Activated CD4-positive, alpha-beta T cell treated with anti-CD3 and anti-CD28 coated beads for 36 hours (primary cell): ENCODE measurements at regions not wholly inside any gene's neighbourhood (a gene's known extent, or its start where the extent isn't known, plus 50 kb on each side); places are given as distances from the start of the nearest gene placed in this dataset.
"Not testable (repeated sequence)": the region's sequence is repeated elsewhere in the genome, so short reads cannot be mapped to it uniquely, and the experiment has no call there.

Experiments used
- ATAC-seq: fragments of 200-7000 bp; cut with Tn5 transposase; one replicate; pipeline ENCODE4 v1.10.0; 2021; ENCODE audit warnings: mild to moderate bottlenecking, moderate library complexity
- CTCF ChIA-PET: fragments of 350-600 bp; sonication (Branson Sonifier 250); formaldehyde crosslinking; loops from one replicate; lab custom pipeline; 2021; ENCODE audit warnings: antibody characterized with exemption; lab: Charles Lee
- POLR2A ChIA-PET: fragments of 350-600 bp; sonication (Branson Sonifier 250); formaldehyde crosslinking; loops from one replicate; lab custom pipeline; 2021; ENCODE audit warnings: antibody characterized with exemption, inconsistent platforms; lab: Charles Lee
- DNase-seq: peaks from one replicate; pipeline ENCODE4 v3.0.0-alpha.2; 2020
- H3K27ac Mint-ChIP-seq: one replicate; pipeline ENCODE4 v1.8.0; 2021; ENCODE audit warnings: mixed read lengths
- H3K27me3 Mint-ChIP-seq: one replicate; pipeline ENCODE4 v1.8.0; 2021; ENCODE audit warnings: mixed read lengths
- H3K36me3 Mint-ChIP-seq: one replicate; pipeline ENCODE4 v1.8.0; 2021; ENCODE audit warnings: low read depth, mixed read lengths
- H3K4me1 Mint-ChIP-seq: one replicate; pipeline ENCODE4 v1.8.0; 2021; ENCODE audit warnings: mixed read lengths
- H3K4me3 Mint-ChIP-seq: one replicate; pipeline ENCODE4 v1.8.0; 2021; ENCODE audit warnings: mild to moderate bottlenecking, moderate library complexity, mixed read lengths
- H3K9me3 Mint-ChIP-seq: one replicate; pipeline ENCODE4 v1.8.0; 2021; ENCODE audit warnings: low read depth, mixed read lengths
- intact Hi-C, 2 experiments: fragments of 100-400 bp; cut with DNase I in 1 of 2; cut with micrococcal nuclease in 1 of 2; formaldehyde crosslinking; loops; one replicate each; pipeline versions ENCODE4 v1.14.2 to v1.15.1; 2022 to 2024; cut with DNase I, micrococcal nuclease

- POLR2A ChIA-PET, H3K9me3 Mint-ChIP-seq, CTCF ChIA-PET, H3K36me3 Mint-ChIP-seq, ATAC-seq, H3K27ac Mint-ChIP-seq, H3K4me1 Mint-ChIP-seq, DNase-seq, intact Hi-C loops, H3K4me3 Mint-ChIP-seq, H3K27me3 Mint-ChIP-seq: not testable (repeated sequence)
These were observed 79.1 kb upstream of the NCKAP5 start for GRCh38 chr2:133647386-133647785.

GRCh38 chr2:133651861-133652260 is 83.6 kb upstream of the NCKAP5 start:
- DNase-seq, result no peak
- Mint-ChIP-seq H3K9me3 (peaks cover 2% of the 10 kb centered on the region), H3K4me3 (no peak overlapping the region), H3K27ac (no peak overlapping the region), H3K27me3 (no peaks in the 10 kb centered on the region), H3K36me3 (no peaks in the 10 kb centered on the region), H3K4me1 (no peaks in the 10 kb centered on the region)
- intact Hi-C loops, result no loop called here
- no peak for ATAC-seq
- CTCF ChIA-PET, result no interaction called here
- POLR2A ChIA-PET, result no interaction called here

GRCh38 chr2:133652398-133652797 is 84.1 kb upstream of the NCKAP5 start:
- DNase-seq (no peak), ATAC-seq (no peak)
- Mint-ChIP-seq H3K36me3 (no peaks in the 10 kb centered on the region), H3K27ac (no peak overlapping the region), H3K27me3 (no peaks in the 10 kb centered on the region), H3K4me3 (no peak overlapping the region), H3K4me1 (no peaks in the 10 kb centered on the region), H3K9me3 (peaks cover 2% of the 10 kb centered on the region)
- CTCF ChIA-PET, result no interaction called here
- intact Hi-C loops, result no loop called here
- POLR2A ChIA-PET, result no interaction called here

GRCh38 chr2:133653056-133653455 is 84.8 kb upstream of the NCKAP5 start:
- peaks cover 2% of the 10 kb centered on the region for H3K9me3 Mint-ChIP-seq
- no peak for DNase-seq
- no peak for ATAC-seq
- intact Hi-C loops, result no loop called here
- CTCF ChIA-PET, result no interaction called here
- H3K4me3 Mint-ChIP-seq, result no peak overlapping the region
- H3K4me1 Mint-ChIP-seq, result no peaks in the 10 kb centered on the region
- no peaks in the 10 kb centered on the region for H3K27me3 Mint-ChIP-seq
- H3K27ac Mint-ChIP-seq, result no peak overlapping the region
- no peaks in the 10 kb centered on the region for H3K36me3 Mint-ChIP-seq
- POLR2A ChIA-PET, result no interaction called here

- intact Hi-C loops, result no loop called here
- H3K27ac Mint-ChIP-seq, result no peak overlapping the region
- H3K4me3 Mint-ChIP-seq, result no peak overlapping the region
- ATAC-seq, result no peak
- H3K36me3 Mint-ChIP-seq, result no peaks in the 10 kb centered on the region
- H3K4me1 Mint-ChIP-seq, result no peaks in the 10 kb centered on the region
- POLR2A ChIA-PET, result no interaction called here
- DNase-seq, result no peak
- H3K9me3 Mint-ChIP-seq, result no peaks in the 10 kb centered on the region
- H3K27me3 Mint-ChIP-seq, result no peaks in the 10 kb centered on the region
- CTCF ChIA-PET, result no interaction called here
These were observed 86.7 kb upstream of the NCKAP5 start for GRCh38 chr2:133654949-133655348.

GRCh38 chr2:133655610-133656009 is 87.3 kb upstream of the NCKAP5 start:
- ChIA-PET POLR2A (no interaction called here), CTCF (no interaction called here)
- Mint-ChIP-seq H3K4me1 (no peaks in the 10 kb centered on the region), H3K9me3 (no peaks in the 10 kb centered on the region), H3K27ac (no peak overlapping the region), H3K27me3 (no peaks in the 10 kb centered on the region), H3K4me3 (no peak overlapping the region), H3K36me3 (no peaks in the 10 kb centered on the region)
- intact Hi-C loops, result no loop called here
- DNase-seq (no peak), ATAC-seq (no peak)

- no peaks in the 10 kb centered on the region for H3K27me3 Mint-ChIP-seq
- intact Hi-C loops, result no loop called here
These were observed 89.3 kb upstream of the NCKAP5 start for GRCh38 chr2:133657591-133657990.

GRCh38 chr2:133658020-133658903 is 90.0 kb upstream of the NCKAP5 start:
- ATAC-seq (no peak), DNase-seq (no peak)
- POLR2A ChIA-PET, result no interaction called here
- Mint-ChIP-seq H3K36me3 (no peaks in the 10 kb centered on the region), H3K4me1 (no peaks in the 10 kb centered on the region), H3K9me3 (no peaks in the 10 kb centered on the region), H3K27me3 (no peaks in the 10 kb centered on the region), H3K4me3 (no peak overlapping the region), H3K27ac (no peak overlapping the region)
- intact Hi-C loops, result no loop called here
- CTCF ChIA-PET, result no interaction called here

More at GRCh38 chr2:133657591-133657990, 89.3 kb upstream of the NCKAP5 start:
- no peaks in the 10 kb centered on the region for H3K4me1 Mint-ChIP-seq
- ATAC-seq, result no peak
- H3K36me3 Mint-ChIP-seq, result no peaks in the 10 kb centered on the region
- DNase-seq, result no peak
- CTCF ChIA-PET, result no interaction called here
- H3K27ac Mint-ChIP-seq, result no peak overlapping the region
- POLR2A ChIA-PET, result no interaction called here
- H3K9me3 Mint-ChIP-seq, result no peaks in the 10 kb centered on the region
- no peak overlapping the region for H3K4me3 Mint-ChIP-seq

- no peaks in the 10 kb centered on the region for H3K27me3 Mint-ChIP-seq
- H3K36me3 Mint-ChIP-seq, result no peaks in the 10 kb centered on the region
- no peak overlapping the region for H3K27ac Mint-ChIP-seq
- ATAC-seq (no peak), DNase-seq (no peak)
- intact Hi-C loops, result no loop called here
- H3K4me1 Mint-ChIP-seq, result no peaks in the 10 kb centered on the region
- H3K9me3 Mint-ChIP-seq, result peaks cover 2% of the 10 kb centered on the region
- CTCF ChIA-PET, result no interaction called here
- no peak overlapping the region for H3K4me3 Mint-ChIP-seq
- POLR2A ChIA-PET, result no interaction called here
These were observed 92.2 kb upstream of the NCKAP5 start for GRCh38 chr2:133660510-133660909.

- ATAC-seq (no peak), DNase-seq (no peak)
- Mint-ChIP-seq H3K27ac (no peak overlapping the region), H3K36me3 (no peaks in the 10 kb centered on the region), H3K9me3 (peaks cover 2% of the 10 kb centered on the region), H3K27me3 (no peaks in the 10 kb centered on the region), H3K4me1 (no peaks in the 10 kb centered on the region), H3K4me3 (no peak overlapping the region)
- POLR2A ChIA-PET, result no interaction called here
- CTCF ChIA-PET, result no interaction called here
- intact Hi-C loops, result no loop called here
These were observed 93.1 kb upstream of the NCKAP5 start for GRCh38 chr2:133661392-133661791.

- intact Hi-C loops, result no loop called here
- no peak overlapping the region for H3K27ac Mint-ChIP-seq
- peaks cover 11% of the 10 kb centered on the region for H3K9me3 Mint-ChIP-seq
- ATAC-seq (no peak), DNase-seq (no peak)
- H3K27me3 Mint-ChIP-seq, result no peaks in the 10 kb centered on the region
- H3K36me3 Mint-ChIP-seq, result no peaks in the 10 kb centered on the region
- ChIA-PET CTCF (no interaction called here), POLR2A (no interaction called here)
- no peak overlapping the region for H3K4me3 Mint-ChIP-seq
- H3K4me1 Mint-ChIP-seq, result no peaks in the 10 kb centered on the region
These were observed 98.4 kb upstream of the NCKAP5 start for GRCh38 chr2:133666621-133667020.

- ATAC-seq, result no peak
- no peak overlapping the region for H3K4me3 Mint-ChIP-seq
- peaks cover 11% of the 10 kb centered on the region for H3K9me3 Mint-ChIP-seq
- ChIA-PET POLR2A (no interaction called here), CTCF (no interaction called here)
- intact Hi-C loops, result no loop called here
- H3K4me1 Mint-ChIP-seq, result no peaks in the 10 kb centered on the region
- DNase-seq, result no peak
- no peaks in the 10 kb centered on the region for H3K27me3 Mint-ChIP-seq
- no peak overlapping the region for H3K27ac Mint-ChIP-seq
- no peaks in the 10 kb centered on the region for H3K36me3 Mint-ChIP-seq
These were observed 98.8 kb upstream of the NCKAP5 start for GRCh38 chr2:133667085-133667484.
